ENCODE measurements at regions not wholly inside any gene's neighbourhood (a gene's known extent, or its start where the extent isn't known, plus 50 kb on each side); places are given as distances from the start of the nearest gene placed in this dataset.

DNA sequence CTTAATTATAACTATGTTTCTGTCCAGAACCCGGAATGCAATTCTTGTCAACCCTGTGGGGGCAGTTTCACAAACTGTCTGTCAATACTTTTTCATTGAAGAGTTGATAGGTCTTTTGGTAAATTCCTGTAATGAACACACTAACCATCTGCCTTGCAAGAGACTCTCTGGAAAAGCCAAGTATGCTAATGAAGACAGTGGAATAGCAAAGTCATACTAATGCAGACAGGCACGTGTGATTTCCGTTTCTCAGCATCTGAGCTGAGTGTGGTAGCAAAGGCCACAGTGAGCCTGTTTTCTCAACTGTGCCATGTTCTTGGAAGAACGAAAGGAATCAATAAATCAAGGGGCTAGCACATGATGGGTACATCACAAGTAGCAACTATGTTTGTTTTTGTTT, 494.1 kb upstream of the NRP1 start:
- TF ChIP-seq, protein P1, sequence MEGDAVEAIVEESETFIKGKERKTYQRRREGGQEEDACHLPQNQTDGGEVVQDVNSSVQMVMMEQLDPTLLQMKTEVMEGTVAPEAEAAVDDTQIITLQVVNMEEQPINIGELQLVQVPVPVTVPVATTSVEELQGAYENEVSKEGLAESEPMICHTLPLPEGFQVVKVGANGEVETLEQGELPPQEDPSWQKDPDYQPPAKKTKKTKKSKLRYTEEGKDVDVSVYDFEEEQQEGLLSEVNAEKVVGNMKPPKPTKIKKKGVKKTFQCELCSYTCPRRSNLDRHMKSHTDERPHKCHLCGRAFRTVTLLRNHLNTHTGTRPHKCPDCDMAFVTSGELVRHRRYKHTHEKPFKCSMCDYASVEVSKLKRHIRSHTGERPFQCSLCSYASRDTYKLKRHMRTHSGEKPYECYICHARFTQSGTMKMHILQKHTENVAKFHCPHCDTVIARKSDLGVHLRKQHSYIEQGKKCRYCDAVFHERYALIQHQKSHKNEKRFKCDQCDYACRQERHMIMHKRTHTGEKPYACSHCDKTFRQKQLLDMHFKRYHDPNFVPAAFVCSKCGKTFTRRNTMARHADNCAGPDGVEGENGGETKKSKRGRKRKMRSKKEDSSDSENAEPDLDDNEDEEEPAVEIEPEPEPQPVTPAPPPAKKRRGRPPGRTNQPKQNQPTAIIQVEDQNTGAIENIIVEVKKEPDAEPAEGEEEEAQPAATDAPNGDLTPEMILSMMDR (optimal IDR thresholded peaks at IDR 0.05 in 1 of 3, IDR thresholded peaks at IDR 0.05 in 1 of 3, conservative IDR thresholded peaks at IDR 0.05 in 1 of 3; ENCODE audit: extremely low read depth in 1 of 3, insufficient read depth in 2 of 3, low read length in 3 of 3): no peak
- no peak for TF ChIP-seq EZH2 (IDR thresholded peaks at IDR 0.05; ENCODE audit: low read length)

All from keratinocyte (primary cell).